SK-N-SH treated with all-trans-retinoic acid at 6 μM for 48 hours (cell line): ENCODE measurements at regions not wholly inside any gene's neighbourhood (a gene's known extent, or its start where the extent isn't known, plus 50 kb on each side); places are given as distances from the start of the nearest gene placed in this dataset.

ENCODE experiments used
- ESRRG ChIP-seq: fragments of 250-450 bp; sonication (Bioruptor Pico); IDR thresholded peaks from 2 replicates; pipeline ENCODE4 v1.6.1; 2021; ENCODE audit warnings: mild to moderate bottlenecking
- SNAI2 ChIP-seq: fragments of 250-450 bp; sonication (Bioruptor Pico); IDR thresholded peaks from 2 replicates; pipeline ENCODE4 v1.5.0; 2020; ENCODE audit warnings: mild to moderate bottlenecking, moderate library complexity
- TOX ChIP-seq: fragments of 250-450 bp; sonication (Bioruptor Pico); IDR thresholded peaks from 2 replicates; pipeline ENCODE4 v1.8.0; 2021; ENCODE audit warnings: mild to moderate bottlenecking, moderate library complexity, borderline replicate concordance
- ZC3H10 ChIP-seq: fragments of 250-450 bp; sonication (Bioruptor Pico); IDR thresholded peaks from 2 replicates; pipeline ENCODE4 v1.5.1; 2021; ENCODE audit warnings: mild to moderate bottlenecking, moderate library complexity
- ZFP3 ChIP-seq: fragments of 250-450 bp; sonication (Bioruptor Pico); IDR thresholded peaks from 2 replicates; pipeline ENCODE4 v1.5.0; 2020; ENCODE audit warnings: mild to moderate bottlenecking, moderate library complexity
- ZNF565 ChIP-seq: fragments of 450-650 bp; formaldehyde crosslinking; conservative IDR thresholded peaks from 2 replicates; pipeline ENCODE4 v1.5.0; 2020; ENCODE audit warnings: low read depth, mild to moderate bottlenecking, moderate library complexity
- ZNF8 ChIP-seq: fragments of 450-650 bp; formaldehyde crosslinking; IDR thresholded peaks from 2 replicates; pipeline ENCODE4 v1.5.0; 2020; ENCODE audit warnings: mild to moderate bottlenecking, moderate library complexity
- TF ChIP-seq, protein P1 (sequence below): fragments of 250-450 bp; sonication (Bioruptor Pico); IDR thresholded peaks from 2 replicates; pipeline ENCODE4 v1.8.0; 2020; ENCODE audit warnings: mild to moderate bottlenecking, moderate library complexity, borderline replicate concordance
- TF ChIP-seq, protein P2 (sequence below): fragments of 250-450 bp; sonication (Bioruptor Pico); IDR thresholded peaks from 2 replicates; pipeline ENCODE4 v1.5.0; 2020; ENCODE audit warnings: mild to moderate bottlenecking, moderate library complexity

DNA sequence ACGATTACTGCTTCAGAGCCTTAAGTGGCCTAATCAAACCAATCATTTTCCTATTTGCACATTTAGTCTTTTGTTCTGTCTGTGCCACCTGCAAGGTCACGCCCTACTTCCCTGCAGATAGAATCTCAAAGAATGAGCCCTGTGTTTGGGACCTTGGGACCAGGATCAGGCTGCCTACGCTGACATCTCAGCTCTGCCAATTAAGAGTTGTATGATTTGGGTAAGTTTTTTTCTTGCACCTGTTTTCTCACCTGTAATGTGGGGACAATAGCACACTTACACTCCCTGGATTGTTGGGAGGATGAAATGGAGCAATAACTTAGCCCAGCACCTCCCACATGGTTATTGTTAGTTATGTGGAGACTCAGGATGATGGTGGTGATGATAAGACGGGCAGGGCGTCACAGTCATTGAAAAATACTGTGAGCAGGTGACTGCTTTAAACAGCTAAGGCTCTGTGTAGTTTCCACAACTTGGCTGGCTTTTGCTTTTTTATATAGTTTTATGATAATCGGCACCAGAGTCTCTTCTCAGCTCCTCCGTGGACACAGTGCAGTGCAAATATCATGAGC, 155.0 kb downstream of the ADAMTS15 start:
- TF ChIP-seq ZFP3 (CRISPR knock-in tag) (no peak), ESRRG (CRISPR knock-in tag) (no peak), ZNF8 (no peak), SNAI2 (CRISPR knock-in tag) (no peak), ZNF565 (CRISPR knock-in tag) (no peak), TOX (CRISPR knock-in tag) (no peak), ZC3H10 (no peak)
- TF ChIP-seq, protein P1, sequence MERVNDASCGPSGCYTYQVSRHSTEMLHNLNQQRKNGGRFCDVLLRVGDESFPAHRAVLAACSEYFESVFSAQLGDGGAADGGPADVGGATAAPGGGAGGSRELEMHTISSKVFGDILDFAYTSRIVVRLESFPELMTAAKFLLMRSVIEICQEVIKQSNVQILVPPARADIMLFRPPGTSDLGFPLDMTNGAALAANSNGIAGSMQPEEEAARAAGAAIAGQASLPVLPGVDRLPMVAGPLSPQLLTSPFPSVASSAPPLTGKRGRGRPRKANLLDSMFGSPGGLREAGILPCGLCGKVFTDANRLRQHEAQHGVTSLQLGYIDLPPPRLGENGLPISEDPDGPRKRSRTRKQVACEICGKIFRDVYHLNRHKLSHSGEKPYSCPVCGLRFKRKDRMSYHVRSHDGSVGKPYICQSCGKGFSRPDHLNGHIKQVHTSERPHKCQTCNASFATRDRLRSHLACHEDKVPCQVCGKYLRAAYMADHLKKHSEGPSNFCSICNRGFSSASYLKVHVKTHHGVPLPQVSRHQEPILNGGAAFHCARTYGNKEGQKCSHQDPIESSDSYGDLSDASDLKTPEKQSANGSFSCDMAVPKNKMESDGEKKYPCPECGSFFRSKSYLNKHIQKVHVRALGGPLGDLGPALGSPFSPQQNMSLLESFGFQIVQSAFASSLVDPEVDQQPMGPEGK: no peak
- TF ChIP-seq, protein P2, sequence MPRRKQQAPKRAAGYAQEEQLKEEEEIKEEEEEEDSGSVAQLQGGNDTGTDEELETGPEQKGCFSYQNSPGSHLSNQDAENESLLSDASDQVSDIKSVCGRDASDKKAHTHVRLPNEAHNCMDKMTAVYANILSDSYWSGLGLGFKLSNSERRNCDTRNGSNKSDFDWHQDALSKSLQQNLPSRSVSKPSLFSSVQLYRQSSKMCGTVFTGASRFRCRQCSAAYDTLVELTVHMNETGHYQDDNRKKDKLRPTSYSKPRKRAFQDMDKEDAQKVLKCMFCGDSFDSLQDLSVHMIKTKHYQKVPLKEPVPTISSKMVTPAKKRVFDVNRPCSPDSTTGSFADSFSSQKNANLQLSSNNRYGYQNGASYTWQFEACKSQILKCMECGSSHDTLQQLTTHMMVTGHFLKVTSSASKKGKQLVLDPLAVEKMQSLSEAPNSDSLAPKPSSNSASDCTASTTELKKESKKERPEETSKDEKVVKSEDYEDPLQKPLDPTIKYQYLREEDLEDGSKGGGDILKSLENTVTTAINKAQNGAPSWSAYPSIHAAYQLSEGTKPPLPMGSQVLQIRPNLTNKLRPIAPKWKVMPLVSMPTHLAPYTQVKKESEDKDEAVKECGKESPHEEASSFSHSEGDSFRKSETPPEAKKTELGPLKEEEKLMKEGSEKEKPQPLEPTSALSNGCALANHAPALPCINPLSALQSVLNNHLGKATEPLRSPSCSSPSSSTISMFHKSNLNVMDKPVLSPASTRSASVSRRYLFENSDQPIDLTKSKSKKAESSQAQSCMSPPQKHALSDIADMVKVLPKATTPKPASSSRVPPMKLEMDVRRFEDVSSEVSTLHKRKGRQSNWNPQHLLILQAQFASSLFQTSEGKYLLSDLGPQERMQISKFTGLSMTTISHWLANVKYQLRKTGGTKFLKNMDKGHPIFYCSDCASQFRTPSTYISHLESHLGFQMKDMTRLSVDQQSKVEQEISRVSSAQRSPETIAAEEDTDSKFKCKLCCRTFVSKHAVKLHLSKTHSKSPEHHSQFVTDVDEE (CRISPR knock-in tag): no peak
